NOMO-1 treated with dmso at 0.1 percent for 144 hours (cell line): ENCODE measurements at regions not wholly inside any gene's neighbourhood (a gene's known extent, or its start where the extent isn't known, plus 50 kb on each side); places are given as distances from the start of the nearest gene placed in this dataset.

Experiments used
- DNase-seq: peaks from one replicate; lab custom pipeline; 2025; ENCODE audit not compliant: unreplicated experiment; lab: John Stamatoyannopoulos, UW

- DNase-seq = no peak
Observed at GRCh38 chr10:94085766-94086437, 92.2 kb downstream of the PLCE1 start.

DNA sequence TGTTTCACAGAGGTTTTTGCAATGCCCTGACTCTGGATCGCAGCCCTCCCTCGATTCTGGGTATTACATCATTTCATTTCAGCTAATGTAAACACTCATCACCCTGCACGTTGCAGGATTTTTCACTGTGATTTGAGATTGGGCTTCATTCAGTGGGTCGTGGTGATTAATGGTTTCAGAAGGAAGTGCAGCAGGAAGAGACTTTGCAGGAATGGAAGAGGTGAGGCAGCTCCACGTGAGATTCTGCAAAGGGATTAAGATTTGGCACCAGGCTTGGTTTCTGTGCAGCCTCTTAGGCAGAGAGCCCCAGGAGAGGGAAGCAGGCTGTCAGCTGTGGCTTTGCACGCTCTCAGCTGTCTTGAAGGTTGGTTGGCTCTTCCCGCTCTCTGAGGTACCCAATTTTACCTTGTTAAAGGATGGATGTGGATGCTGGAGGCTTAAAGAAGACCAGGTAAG is 95.2 kb downstream of the PLCE1 start:
- no peak for DNase-seq

DNA sequence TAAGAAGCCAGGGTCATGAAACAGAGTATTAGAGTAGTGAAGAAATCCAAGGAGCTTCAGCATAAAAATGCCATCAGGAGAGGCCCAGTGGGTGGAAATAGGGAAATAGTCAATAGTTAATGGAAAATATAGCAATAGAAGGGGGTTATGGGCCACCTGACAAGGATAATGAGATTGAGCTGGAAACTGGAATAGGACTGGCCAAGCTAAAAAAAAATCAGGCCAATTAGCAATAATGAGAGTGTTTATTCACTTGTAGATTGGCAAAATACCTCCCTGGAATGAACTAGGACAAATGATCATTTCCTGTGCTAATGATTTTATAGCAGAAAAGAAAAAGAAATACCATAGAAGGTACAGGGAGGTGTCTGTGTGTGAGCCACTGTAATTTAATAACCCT is 97.9 kb downstream of the PLCE1 start:
- no peak for DNase-seq

- DNase-seq = no peak
Observed at GRCh38 chr10:94092848-94093247, 99.1 kb downstream of the PLCE1 start.

GRCh38 chr10:94093286-94093905 is 99.7 kb downstream of the PLCE1 start:
- DNase-seq = no peak

GRCh38 chr10:94094540-94094939 is 100.8 kb downstream of the PLCE1 start:
- DNase-seq = no peak

DNA sequence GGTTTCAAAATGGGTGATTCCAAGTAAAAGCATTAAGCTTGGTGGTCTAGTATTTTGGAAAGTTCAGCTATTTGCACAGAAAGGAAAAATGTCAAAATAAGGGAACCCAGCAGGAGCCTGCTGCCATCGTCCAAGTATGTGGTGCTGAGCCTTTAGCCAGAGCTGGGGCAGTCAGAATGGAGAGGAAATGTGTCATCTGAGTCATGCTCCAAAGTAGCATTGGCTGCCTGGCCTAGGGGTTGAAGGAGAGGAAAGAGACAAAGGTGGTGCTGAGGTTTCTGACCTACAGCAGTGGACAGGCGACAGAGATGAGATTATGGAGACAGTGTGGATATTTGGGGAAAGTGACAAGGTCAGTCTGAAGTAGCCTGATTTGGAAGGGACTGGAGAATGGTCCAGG is 103.9 kb downstream of the PLCE1 start:
- no peak for DNase-seq

- DNase-seq = no peak
Observed at GRCh38 chr10:94098896-94099295, 105.2 kb downstream of the PLCE1 start.

DNA sequence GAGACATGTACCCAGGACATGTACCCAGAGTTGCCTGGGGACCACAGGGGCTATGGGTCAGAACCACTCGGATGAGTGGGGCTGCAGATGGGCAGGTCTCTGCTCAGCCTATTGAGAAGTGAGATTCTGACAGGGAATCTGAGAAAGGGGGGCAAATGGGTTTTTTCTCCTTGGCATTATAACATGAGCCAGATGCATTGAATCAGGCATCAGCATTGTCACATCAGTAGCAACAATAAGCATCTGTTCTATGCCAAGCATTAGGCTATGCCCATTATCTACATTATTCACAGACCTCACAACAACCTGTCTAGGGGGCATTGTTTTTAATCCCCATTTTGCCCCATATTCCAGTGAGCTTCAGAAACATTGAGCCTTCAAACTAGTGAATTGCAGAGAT is 108.2 kb downstream of the PLCE1 start:
- DNase-seq = no peak

GRCh38 chr10:94102436-94102835 is 108.7 kb downstream of the PLCE1 start:
- no peak for DNase-seq

- no peak for DNase-seq
Observed at GRCh38 chr10:94103192-94103591, 109.5 kb downstream of the PLCE1 start.

DNA sequence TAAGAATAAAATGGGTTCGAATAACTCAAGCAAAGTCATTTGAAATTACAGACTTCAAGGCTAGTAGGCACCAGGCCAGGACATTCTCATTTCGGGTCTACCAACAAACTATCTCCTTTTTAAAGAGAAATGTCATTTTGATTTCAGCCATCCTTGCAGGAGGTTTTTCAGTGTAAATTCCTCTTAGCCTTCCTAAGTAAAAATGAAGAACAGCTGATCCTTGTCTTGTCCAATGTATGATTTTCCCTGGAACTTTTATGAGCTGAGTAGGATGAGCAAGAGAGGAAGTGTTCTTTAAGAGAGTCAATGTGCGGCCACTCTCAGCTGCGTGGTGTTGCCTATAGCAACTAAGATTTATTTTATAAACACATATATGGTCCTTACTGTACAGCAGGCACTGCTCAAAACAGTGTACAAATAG is 110.1 kb downstream of the PLCE1 start:
- no peak for DNase-seq

DNA sequence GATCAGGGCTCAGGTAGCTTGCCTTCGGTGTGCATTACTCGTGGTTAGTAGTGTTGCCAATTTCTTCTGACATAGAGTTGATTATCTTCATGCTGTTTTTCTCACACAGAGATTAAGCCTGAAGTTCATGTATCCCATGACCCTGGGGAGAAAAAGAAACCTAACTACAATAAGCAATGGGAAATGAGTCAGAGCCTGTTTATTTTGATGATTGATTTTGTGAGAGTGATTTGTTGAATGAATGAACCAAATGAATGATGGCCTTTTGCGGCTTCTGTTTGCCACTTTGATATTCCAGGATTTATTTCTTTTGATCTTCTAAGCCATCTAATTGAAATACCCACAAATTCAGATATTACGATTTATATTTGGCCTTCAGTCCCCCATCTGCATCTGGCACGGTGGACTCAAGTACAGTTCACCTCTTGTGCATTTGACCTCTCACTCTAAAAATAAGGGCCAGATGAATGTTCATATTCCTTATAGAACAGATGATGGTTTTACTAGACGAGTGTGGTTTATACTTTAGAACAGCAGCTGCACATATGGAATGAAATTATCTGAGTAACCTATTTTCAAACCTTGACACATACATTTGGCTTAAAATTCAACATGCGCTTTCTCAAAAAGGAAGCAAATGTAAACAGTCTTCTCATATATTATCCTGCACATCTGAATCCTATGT is 110.7 kb downstream of the PLCE1 start:
- no peak for DNase-seq

GRCh38 chr10:94105226-94105625 is 111.5 kb downstream of the PLCE1 start:
- DNase-seq = no peak

DNA sequence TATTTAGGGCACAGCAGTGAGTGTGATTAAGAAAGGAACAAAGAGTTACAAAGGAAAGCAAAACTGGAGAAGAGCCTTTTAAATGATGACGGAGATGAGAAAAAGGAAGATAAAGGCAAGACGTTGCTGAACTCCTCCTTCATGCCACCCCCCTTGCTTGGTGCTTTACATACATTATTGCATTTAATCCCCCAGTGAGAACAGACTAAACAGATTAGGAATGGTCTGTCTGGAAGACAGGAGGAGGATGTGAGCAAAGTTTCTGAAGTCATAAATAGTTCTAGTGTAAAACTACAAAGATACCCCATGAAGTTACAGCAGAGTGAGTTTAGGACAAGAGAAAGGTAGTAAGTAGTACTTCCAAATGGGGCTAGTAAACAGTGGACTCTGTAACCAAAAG is 113.5 kb downstream of the PLCE1 start:
- DNase-seq = no peak

- no peak for DNase-seq
Observed at GRCh38 chr10:94108200-94108599, 114.5 kb downstream of the PLCE1 start.

DNA sequence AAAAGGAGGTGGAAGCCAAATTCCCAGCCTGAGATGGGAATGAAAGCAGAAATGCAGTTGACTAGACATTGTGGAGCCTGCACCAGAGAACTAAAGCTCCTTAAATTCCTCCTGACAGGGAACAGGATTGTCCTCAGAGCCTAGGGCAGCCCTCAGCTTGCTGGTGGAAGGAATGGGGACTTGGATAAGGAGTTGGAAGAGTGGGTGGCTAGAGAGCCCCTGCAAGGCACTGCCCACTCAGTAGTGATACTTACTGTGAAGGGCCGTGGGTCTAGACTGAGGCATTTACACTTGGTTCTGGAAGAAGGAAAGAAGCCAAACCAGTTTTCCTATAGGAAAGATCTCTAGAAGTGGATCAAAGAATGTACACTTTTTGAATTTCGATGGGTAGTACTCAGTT is 117.6 kb downstream of the PLCE1 start:
- no peak for DNase-seq

DNA sequence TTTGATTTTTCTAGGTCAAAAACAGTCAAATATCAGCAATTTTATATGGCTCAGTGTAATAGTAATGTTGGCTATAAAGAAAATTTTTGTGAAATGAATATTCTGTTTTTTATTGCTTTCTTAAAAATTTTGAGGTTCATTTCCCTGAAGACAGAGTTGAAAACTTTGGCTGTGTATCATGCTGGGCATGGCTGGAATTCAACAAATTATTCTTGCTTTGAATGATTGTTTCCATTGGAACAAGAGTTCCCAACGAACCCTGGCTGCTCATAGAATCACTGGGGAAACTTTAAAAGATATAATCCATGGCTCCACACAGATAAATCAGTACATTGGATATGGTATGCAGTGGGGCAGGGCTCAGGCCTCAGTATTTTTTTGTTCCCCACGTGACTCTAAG is 118.6 kb downstream of the PLCE1 start:
- DNase-seq = no peak

GRCh38 chr10:94115725-94116124 is 122.0 kb downstream of the PLCE1 start:
- DNase-seq = no peak

DNA sequence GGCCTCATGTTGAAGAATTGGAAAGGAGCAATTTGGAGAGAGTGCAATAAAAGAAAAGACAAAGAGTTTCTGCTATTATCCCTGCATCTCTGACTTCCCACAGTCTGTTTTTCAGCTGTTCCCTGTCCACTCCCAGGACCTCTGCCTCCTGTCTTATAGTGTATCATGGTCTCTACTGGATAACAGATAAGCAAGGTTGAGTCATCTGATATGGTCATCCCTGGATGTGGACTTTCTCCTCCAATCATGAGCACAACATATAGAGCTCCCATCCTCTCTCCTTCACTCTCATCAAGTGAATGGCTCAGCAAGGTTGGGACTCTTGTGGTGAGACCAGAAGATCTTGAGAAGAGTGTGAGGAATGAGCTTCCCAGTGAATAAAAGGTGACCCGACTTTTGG is 123.1 kb downstream of the PLCE1 start:
- no peak for DNase-seq

DNA sequence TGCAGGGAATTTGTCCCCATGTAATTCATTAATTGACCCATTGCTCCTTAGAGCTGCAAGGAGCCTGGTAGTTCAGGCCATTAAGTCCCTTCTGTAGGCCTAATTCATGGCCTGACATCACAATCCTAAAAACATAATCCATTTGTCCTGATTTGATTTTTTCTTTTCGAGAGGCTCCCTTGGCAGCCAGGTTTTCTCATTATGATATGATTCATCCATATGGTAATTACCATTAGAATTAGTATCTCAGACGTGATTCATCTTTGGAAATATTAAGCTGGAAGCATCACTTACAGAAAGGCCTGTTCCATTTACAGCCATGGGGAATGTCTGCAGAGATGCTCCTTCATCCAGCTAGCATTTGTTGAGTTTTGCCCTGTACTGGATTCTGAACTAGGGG is 128.5 kb downstream of the PLCE1 start:
- no peak for DNase-seq

DNA sequence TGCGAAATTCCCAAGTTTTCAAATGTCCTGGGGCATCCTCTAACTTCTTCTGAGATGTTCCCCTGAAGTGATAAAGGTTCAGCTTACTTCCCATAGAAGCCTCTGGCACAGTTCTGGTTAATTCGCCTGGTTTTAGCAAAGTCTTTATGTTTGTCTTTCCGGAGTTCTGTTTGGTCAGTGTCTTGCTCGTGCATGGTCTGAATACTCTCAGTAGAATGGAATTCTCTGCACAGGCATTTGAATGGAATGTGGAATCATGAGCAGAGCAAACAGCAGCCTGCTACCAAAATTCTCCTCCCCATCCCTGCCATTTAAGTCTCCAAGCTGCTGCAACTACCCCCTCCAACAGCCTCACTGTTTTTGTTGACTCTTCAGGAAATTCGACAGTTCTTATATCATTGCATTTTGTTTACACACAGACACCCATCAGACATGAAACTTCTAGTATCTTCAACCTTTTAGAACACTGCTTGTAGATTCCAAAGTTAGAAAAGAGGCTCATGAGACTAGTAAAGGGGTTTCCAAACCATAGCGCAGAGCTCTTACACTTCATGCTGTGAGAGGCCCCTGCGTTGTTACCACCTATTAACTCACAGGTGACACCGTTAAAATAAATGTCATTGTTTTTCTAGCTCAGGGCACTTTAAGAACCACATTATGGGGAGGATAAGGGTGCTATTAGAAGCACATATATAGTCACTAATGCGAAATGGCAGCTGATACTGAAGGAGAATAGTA is 129.7 kb downstream of the PLCE1 start:
- DNase-seq = no peak
